Natural killer cell (primary cell): ENCODE measurements at regions not wholly inside any gene's neighbourhood (a gene's known extent, or its start where the extent isn't known, plus 50 kb on each side); places are given as distances from the start of the nearest gene placed in this dataset.

Experiments
- ATAC-seq, 3 donors: fragments of 150-1000 bp in 2 of 3; fragments of 200-7000 bp in 1 of 3; cut with Tn5 transposase; 1 replicate in 1 of 3; 2 replicates in 2 of 3; pipeline ENCODE4 v1.10.0; 2021; ENCODE audit warnings: mild to moderate bottlenecking in 2 of 3, moderate library complexity in 2 of 3
- DNase-seq, 2 donors: peaks; one replicate each; pipeline versions ENCODE4 v3.0.0 to v3.0.0-alpha.2; 2013 to 2021; ENCODE audit warnings: mixed read lengths in 1 of 2
- H3K27ac ChIP-seq: one replicate; pipeline ENCODE4 v1.5.1; 2013; ENCODE audit warnings: mild to moderate bottlenecking, low read length
- H3K27me3 ChIP-seq: one replicate; pipeline ENCODE4 v1.6.1; 2013; ENCODE audit warnings: low read length; ENCODE audit not compliant: control insufficient read depth, insufficient read depth
- H3K36me3 ChIP-seq: one replicate; pipeline ENCODE4 v1.6.1; 2013; ENCODE audit warnings: low read length; ENCODE audit not compliant: control insufficient read depth, insufficient read depth
- H3K4me1 ChIP-seq: one replicate; pipeline ENCODE4 v1.6.1; 2013; ENCODE audit warnings: low read length; ENCODE audit not compliant: control insufficient read depth, insufficient read depth
- H3K4me3 ChIP-seq: one replicate; pipeline ENCODE4 v1.5.1; 2013; ENCODE audit warnings: low read length
- H3K9me3 ChIP-seq: one replicate; pipeline ENCODE4 v1.6.1; 2013; ENCODE audit warnings: low read length; ENCODE audit not compliant: control insufficient read depth, insufficient read depth
- H3K27ac Mint-ChIP-seq, 2 donors: one replicate each; pipeline ENCODE4 v1.8.0; 2022; ENCODE audit warnings: mild to moderate bottlenecking in 2 of 2, mixed read lengths in 2 of 2, moderate library complexity in 1 of 2
- H3K27me3 Mint-ChIP-seq, 2 donors: one replicate each; pipeline ENCODE4 v1.8.0; 2022; ENCODE audit warnings: low read depth in 2 of 2, mixed read lengths in 2 of 2
- H3K36me3 Mint-ChIP-seq: one replicate; pipeline ENCODE4 v1.8.0; 2022; ENCODE audit warnings: mixed read lengths
- H3K4me1 Mint-ChIP-seq, 2 donors: one replicate each; pipeline ENCODE4 v1.8.0; 2022; ENCODE audit warnings: mixed read lengths in 2 of 2
- H3K4me3 Mint-ChIP-seq: one replicate; pipeline ENCODE4 v1.8.0; 2022; ENCODE audit warnings: mild to moderate bottlenecking, moderate library complexity, mixed read lengths
- H3K9me3 Mint-ChIP-seq, 2 donors: one replicate each; pipeline ENCODE4 v1.8.0; 2022; ENCODE audit warnings: mixed read lengths in 2 of 2
- CTCF ChIP-seq: fragments of 200-600 bp; IDR thresholded peaks from one replicate; pipeline ENCODE4 v1.8.0; 2022; ENCODE audit warnings: antibody characterized with exemption
- WGBS: methylation state at CpG from one replicate; pipeline ENCODE4 v1.1.7; 2013; ENCODE audit warnings: missing lambda C conversion rate; ENCODE audit not compliant: insufficient coverage; 5-methylcytosine and 5-hydroxymethylcytosine counted together
- intact Hi-C: fragments of 100-400 bp; cut with micrococcal nuclease; formaldehyde crosslinking; loops from one replicate; pipeline ENCODE4 v1.14.2; 2022

GRCh38 chrX:42577936-42578470 lies 200.0 kb downstream of the PPP1R2C start:
- ATAC-seq, result no peak
- intact Hi-C loops, result no loop called here
- 83% methylated on average over 2 of the region's 3 CpGs for WGBS

GRCh38 chrX:42567268-42567667 lies 210.7 kb downstream of the PPP1R2C start:
- WGBS, result 67% methylated on average over 1 of the region's 1 CpG
- TF ChIP-seq CTCF, result no peak
- no peaks in the 10 kb centered on the region for H3K36me3 Mint-ChIP-seq
- Histone ChIP-seq H3K27me3 (no peaks in the 10 kb centered on the region), H3K4me1 (no peaks in the 10 kb centered on the region), H3K4me3 (no peak overlapping the region), H3K9me3 (no peaks in the 10 kb centered on the region), H3K36me3 (no peaks in the 10 kb centered on the region), H3K27ac (no peak overlapping the region)
- intact Hi-C loops, result no loop called here
- H3K4me1 Mint-ChIP-seq, result peaks cover 0 to 4% of the 10 kb centered on the region in 2 donors
- peaks cover 0 to 32% of the 10 kb centered on the region in 2 donors for H3K27me3 Mint-ChIP-seq
- no peaks in the 10 kb centered on the region for H3K9me3 Mint-ChIP-seq
- H3K27ac Mint-ChIP-seq, result no peak overlapping the region
- ATAC-seq (no peak), DNase-seq (no peak)
- no peak overlapping the region for H3K4me3 Mint-ChIP-seq

More at GRCh38 chrX:42577936-42578470, 200.0 kb downstream of the PPP1R2C start:
- Mint-ChIP-seq H3K27ac (no peak overlapping the region), H3K4me3 (no peak overlapping the region), H3K4me1 (peaks cover 7 to 9% of the 10 kb centered on the region in 2 donors), H3K27me3 (peaks cover 2 to 17% of the 10 kb centered on the region in 2 donors), H3K36me3 (no peaks in the 10 kb centered on the region), H3K9me3 (no peaks in the 10 kb centered on the region)
- H3K4me3 ChIP-seq, result no peak overlapping the region
- H3K4me1 ChIP-seq, result no peaks in the 10 kb centered on the region
- H3K27me3 ChIP-seq, result no peaks in the 10 kb centered on the region
- no peak for TF ChIP-seq CTCF
- H3K9me3 ChIP-seq, result no peaks in the 10 kb centered on the region
- DNase-seq, result peak in 1 of 2 donors; percentile 18
- H3K36me3 ChIP-seq, result no peaks in the 10 kb centered on the region
- H3K27ac ChIP-seq, result no peak overlapping the region

- H3K27me3 Mint-ChIP-seq, result peaks cover 0 to 23% of the 10 kb centered on the region in 2 donors
- no peak for TF ChIP-seq CTCF
- H3K9me3 Mint-ChIP-seq, result no peaks in the 10 kb centered on the region
- ATAC-seq (no peak), DNase-seq (no peak)
- H3K27me3 ChIP-seq, result no peaks in the 10 kb centered on the region
- peaks cover 0 to 3% of the 10 kb centered on the region in 2 donors for H3K4me1 Mint-ChIP-seq
- intact Hi-C loops, result no loop called here
- H3K4me3 ChIP-seq, result no peak overlapping the region
- H3K36me3 Mint-ChIP-seq, result no peaks in the 10 kb centered on the region
- H3K27ac Mint-ChIP-seq, result no peak overlapping the region
- WGBS, result 20% methylated on average over 1 of the region's 2 CpGs
- H3K4me3 Mint-ChIP-seq, result no peak overlapping the region
- H3K36me3 ChIP-seq, result no peaks in the 10 kb centered on the region
- no peak overlapping the region for H3K27ac ChIP-seq
- no peaks in the 10 kb centered on the region for H3K9me3 ChIP-seq
- H3K4me1 ChIP-seq, result no peaks in the 10 kb centered on the region
Measured at GRCh38 chrX:42565739-42566138, 212.2 kb downstream of the PPP1R2C start.

- Histone ChIP-seq H3K9me3 (no peaks in the 10 kb centered on the region), H3K36me3 (no peaks in the 10 kb centered on the region), H3K27ac (no peak overlapping the region), H3K27me3 (no peaks in the 10 kb centered on the region), H3K4me1 (no peaks in the 10 kb centered on the region), H3K4me3 (no peak overlapping the region)
- Mint-ChIP-seq H3K27ac (no peak overlapping the region), H3K27me3 (no peaks in the 10 kb centered on the region), H3K36me3 (no peaks in the 10 kb centered on the region), H3K4me1 (no peaks in the 10 kb centered on the region), H3K9me3 (no peaks in the 10 kb centered on the region), H3K4me3 (no peak overlapping the region)
- no peak for DNase-seq
- intact Hi-C loops, result no loop called here
- WGBS, result no CpG with 5 or more reads among the region's 1 CpG
- TF ChIP-seq CTCF, result no peak
- no peak for ATAC-seq
Measured at GRCh38 chrX:42546800-42547199, 231.2 kb downstream of the PPP1R2C start.
